Retinal pigment epithelial cell (primary cell): ENCODE measurements at regions not wholly inside any gene's neighbourhood (a gene's known extent, or its start where the extent isn't known, plus 50 kb on each side); places are given as distances from the start of the nearest gene placed in this dataset.

Experiments used
- DNase-seq: peaks from one replicate; pipeline ENCODE4 v3.0.0-alpha.2; 2010; ENCODE audit warnings: low read depth
- H3K4me3 ChIP-seq: 2 replicates; pipeline ENCODE4 v1.5.1; 2011; ENCODE audit warnings: mild to moderate bottlenecking, low read length, control low read depth, moderate library complexity
- CTCF ChIP-seq: conservative IDR thresholded peaks from 2 replicates; pipeline ENCODE4 v1.5.1; 2011; ENCODE audit warnings: low read depth, low read length, control low read depth, inconsistent platforms

GRCh38 chr3:18872466-18872865 is 275.8 kb upstream of the KCNH8 start:
- TF ChIP-seq CTCF = no peak
- DNase-seq = no peak
- H3K4me3 ChIP-seq = no peak overlapping the region

GRCh38 chr3:18870642-18871041 is 277.7 kb upstream of the KCNH8 start:
- DNase-seq = no peak
- no peak for TF ChIP-seq CTCF
- H3K4me3 ChIP-seq = no peak overlapping the region

GRCh38 chr3:18870074-18870640 is 278.2 kb upstream of the KCNH8 start:
- no peak overlapping the region for H3K4me3 ChIP-seq
- no peak for TF ChIP-seq CTCF
- DNase-seq = no peak

- no peak overlapping the region for H3K4me3 ChIP-seq
- no peak for TF ChIP-seq CTCF
- no peak for DNase-seq
Measured at GRCh38 chr3:18868911-18869689, 279.2 kb upstream of the KCNH8 start.

GRCh38 chr3:18866899-18867298 is 281.4 kb upstream of the KCNH8 start:
- DNase-seq = no peak
- no peak for TF ChIP-seq CTCF
- H3K4me3 ChIP-seq = no peak overlapping the region

GRCh38 chr3:18864933-18865731 is 283.2 kb upstream of the KCNH8 start:
- no peak for DNase-seq
- no peak overlapping the region for H3K4me3 ChIP-seq
- TF ChIP-seq CTCF = no peak
